ENCODE measurements at regions not wholly inside any gene's neighbourhood (a gene's known extent, or its start where the extent isn't known, plus 50 kb on each side); places are given as distances from the start of the nearest gene placed in this dataset.

- H3K4me1 ChIP-seq (ENCODE audit: insufficient read depth) = peaks cover 4% of the 10 kb centered on the region
- H3K79me2 ChIP-seq = no peaks in the 10 kb centered on the region
- H3K4me3 ChIP-seq = no peak overlapping the region
- H3K4me2 ChIP-seq = no peak overlapping the region
- no peaks in the 10 kb centered on the region for H3K9me2 ChIP-seq (replicated peaks; ENCODE audit: insufficient read depth)
- H3K27me3 ChIP-seq = peaks cover 6% of the 10 kb centered on the region
- H4K20me1 ChIP-seq (ENCODE audit: insufficient read depth, poor library complexity, severe bottlenecking) = no peaks in the 10 kb centered on the region
- no peak overlapping the region for H2AFZ ChIP-seq
- no peak for TF ChIP-seq CTCF (IDR thresholded peaks at IDR 0.05; ENCODE audit: poor library complexity)
- no peak for TF ChIP-seq EZH2phosphoT487 (IDR thresholded peaks at IDR 0.05; ENCODE audit: low read depth, severe bottlenecking, unreplicated experiment)
- no peak for TF ChIP-seq EZH2 (IDR thresholded peaks at IDR 0.05; ENCODE audit: borderline replicate concordance)
- 93% methylated on average over 7 of the region's 7 CpGs for WGBS (ENCODE audit: low lambda C conversion rate, missing lambda C conversion rate)
- no peaks in the 10 kb centered on the region for H3K9me3 ChIP-seq (ENCODE audit: low read depth)
- H3K27ac ChIP-seq = no peak overlapping the region
- DNase-seq (ENCODE audit: low spot score) = no peak
- H3K36me3 ChIP-seq (replicated peaks; ENCODE audit: insufficient read depth, low read depth) = no peaks in the 10 kb centered on the region
These were observed 165.6 kb downstream of the ABHD5 start for GRCh38 chr3:43856351-43856750.

- H3K27me3 ChIP-seq = peaks cover 6% of the 10 kb centered on the region
- H3K4me3 ChIP-seq = no peak overlapping the region
- TF ChIP-seq CTCF (IDR thresholded peaks at IDR 0.05; ENCODE audit: poor library complexity) = no peak
- TF ChIP-seq EZH2 (IDR thresholded peaks at IDR 0.05; ENCODE audit: borderline replicate concordance) = no peak
- no peak for TF ChIP-seq EZH2phosphoT487 (IDR thresholded peaks at IDR 0.05; ENCODE audit: low read depth, severe bottlenecking, unreplicated experiment)
- H3K36me3 ChIP-seq (replicated peaks; ENCODE audit: insufficient read depth, low read depth) = no peaks in the 10 kb centered on the region
- H3K9me2 ChIP-seq (replicated peaks; ENCODE audit: insufficient read depth) = no peaks in the 10 kb centered on the region
- H3K79me2 ChIP-seq = no peaks in the 10 kb centered on the region
- peaks cover 4% of the 10 kb centered on the region for H3K4me1 ChIP-seq (ENCODE audit: insufficient read depth)
- H4K20me1 ChIP-seq (ENCODE audit: insufficient read depth, poor library complexity, severe bottlenecking) = no peaks in the 10 kb centered on the region
- H3K9me3 ChIP-seq (ENCODE audit: low read depth) = no peaks in the 10 kb centered on the region
- DNase-seq (ENCODE audit: low spot score) = no peak
- no peak overlapping the region for H3K4me2 ChIP-seq
- H3K27ac ChIP-seq = no peak overlapping the region
- WGBS (ENCODE audit: low lambda C conversion rate, missing lambda C conversion rate) = 79% methylated on average over 5 of the region's 5 CpGs
- H2AFZ ChIP-seq = no peak overlapping the region
These were observed 166.0 kb downstream of the ABHD5 start for GRCh38 chr3:43856761-43857160.

GRCh38 chr3:43857361-43858293 is 166.9 kb downstream of the ABHD5 start:
- Histone ChIP-seq H3K27me3 (peaks cover 6% of the 10 kb centered on the region), H3K9me2 (replicated peaks; ENCODE audit: insufficient read depth) (no peaks in the 10 kb centered on the region), H3K9me3 (ENCODE audit: low read depth) (no peaks in the 10 kb centered on the region), H3K36me3 (replicated peaks; ENCODE audit: insufficient read depth, low read depth) (no peaks in the 10 kb centered on the region), H3K79me2 (no peaks in the 10 kb centered on the region), H3K4me3 (no peak overlapping the region), H3K4me2 (peak overlapping the region; percentile 57), H3K27ac (no peak overlapping the region), H3K4me1 (ENCODE audit: insufficient read depth) (no peaks in the 10 kb centered on the region), H4K20me1 (ENCODE audit: insufficient read depth, poor library complexity, severe bottlenecking) (no peaks in the 10 kb centered on the region), H2AFZ (no peak overlapping the region)
- no peak for TF ChIP-seq EZH2 (IDR thresholded peaks at IDR 0.05; ENCODE audit: borderline replicate concordance)
- no peak for TF ChIP-seq EZH2phosphoT487 (IDR thresholded peaks at IDR 0.05; ENCODE audit: low read depth, severe bottlenecking, unreplicated experiment)
- TF ChIP-seq CTCF (IDR thresholded peaks at IDR 0.05; ENCODE audit: poor library complexity) = no peak
- 81% methylated on average over 6 of the region's 6 CpGs for WGBS (ENCODE audit: low lambda C conversion rate, missing lambda C conversion rate)
- no peak for DNase-seq (ENCODE audit: low spot score)

Data from hepatocyte (in vitro differentiated cells).